Liver (tissue), 3 donors: ENCODE measurements at regions not wholly inside any gene's neighbourhood (a gene's known extent, or its start where the extent isn't known, plus 50 kb on each side); places are given as distances from the start of the nearest gene placed in this dataset.

Source experiments
- CTCF ChIP-seq: fragments of 150-350 bp; IDR thresholded peaks from 2 replicates; pipeline ENCODE4 v1.5.1; 2017; ENCODE audit warnings: improper control_type of control experiment, low read depth, low read length; ENCODE audit not compliant: missing input control
- RAD21 ChIP-seq, 2 donors: IDR thresholded peaks; 2 replicates each; pipeline ENCODE4 v1.6.1; 2016; ENCODE audit warnings: antibody characterized with exemption in 2 of 2, mild to moderate bottlenecking in 2 of 2
- YY1 ChIP-seq: IDR thresholded peaks from 2 replicates; pipeline ENCODE4 v1.6.1; 2016; ENCODE audit warnings: antibody characterized with exemption, mild to moderate bottlenecking
- TF ChIP-seq, protein P1 (sequence below): IDR thresholded peaks from 2 replicates; pipeline ENCODE4 v1.6.1; 2016; ENCODE audit warnings: antibody characterized with exemption, mild to moderate bottlenecking
- donor health status: healthy.
- donor health status: healthy.

DNA sequence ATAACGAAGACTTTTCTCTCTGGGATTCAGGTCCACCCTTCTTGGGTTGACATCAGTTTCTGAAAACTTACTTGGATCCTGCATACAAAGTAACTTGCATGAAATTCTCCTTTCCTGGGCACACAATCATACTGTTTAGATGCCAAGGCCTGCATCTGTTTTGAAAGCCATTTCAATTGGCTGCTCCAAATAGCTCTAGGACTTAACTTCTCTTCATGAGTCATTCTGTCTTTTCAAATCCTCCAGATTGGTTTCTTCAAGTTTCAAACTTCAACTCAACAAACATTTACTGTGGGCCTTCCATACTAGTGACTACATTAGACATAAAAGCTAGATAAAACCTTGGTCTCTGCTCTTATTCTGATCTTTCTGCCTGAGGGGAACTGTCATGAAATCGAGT is 54.8 kb upstream of the HMHB1 start:
- TF ChIP-seq, protein P1, sequence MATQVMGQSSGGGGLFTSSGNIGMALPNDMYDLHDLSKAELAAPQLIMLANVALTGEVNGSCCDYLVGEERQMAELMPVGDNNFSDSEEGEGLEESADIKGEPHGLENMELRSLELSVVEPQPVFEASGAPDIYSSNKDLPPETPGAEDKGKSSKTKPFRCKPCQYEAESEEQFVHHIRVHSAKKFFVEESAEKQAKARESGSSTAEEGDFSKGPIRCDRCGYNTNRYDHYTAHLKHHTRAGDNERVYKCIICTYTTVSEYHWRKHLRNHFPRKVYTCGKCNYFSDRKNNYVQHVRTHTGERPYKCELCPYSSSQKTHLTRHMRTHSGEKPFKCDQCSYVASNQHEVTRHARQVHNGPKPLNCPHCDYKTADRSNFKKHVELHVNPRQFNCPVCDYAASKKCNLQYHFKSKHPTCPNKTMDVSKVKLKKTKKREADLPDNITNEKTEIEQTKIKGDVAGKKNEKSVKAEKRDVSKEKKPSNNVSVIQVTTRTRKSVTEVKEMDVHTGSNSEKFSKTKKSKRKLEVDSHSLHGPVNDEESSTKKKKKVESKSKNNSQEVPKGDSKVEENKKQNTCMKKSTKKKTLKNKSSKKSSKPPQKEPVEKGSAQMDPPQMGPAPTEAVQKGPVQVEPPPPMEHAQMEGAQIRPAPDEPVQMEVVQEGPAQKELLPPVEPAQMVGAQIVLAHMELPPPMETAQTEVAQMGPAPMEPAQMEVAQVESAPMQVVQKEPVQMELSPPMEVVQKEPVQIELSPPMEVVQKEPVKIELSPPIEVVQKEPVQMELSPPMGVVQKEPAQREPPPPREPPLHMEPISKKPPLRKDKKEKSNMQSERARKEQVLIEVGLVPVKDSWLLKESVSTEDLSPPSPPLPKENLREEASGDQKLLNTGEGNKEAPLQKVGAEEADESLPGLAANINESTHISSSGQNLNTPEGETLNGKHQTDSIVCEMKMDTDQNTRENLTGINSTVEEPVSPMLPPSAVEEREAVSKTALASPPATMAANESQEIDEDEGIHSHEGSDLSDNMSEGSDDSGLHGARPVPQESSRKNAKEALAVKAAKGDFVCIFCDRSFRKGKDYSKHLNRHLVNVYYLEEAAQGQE: no peak
- TF ChIP-seq CTCF: no peak
- TF ChIP-seq YY1: no peak
- TF ChIP-seq RAD21 (IDR thresholded peaks at IDR 0.05): no peak
